Peyer's patch (tissue), 4 donors: ENCODE measurements at regions not wholly inside any gene's neighbourhood (a gene's known extent, or its start where the extent isn't known, plus 50 kb on each side); places are given as distances from the start of the nearest gene placed in this dataset.

Experiments
- DNase-seq, 3 donors: peaks; one replicate each; pipeline ENCODE4 v3.0.0-alpha.2; 2017 to 2019
- H3K27ac ChIP-seq, 4 donors: fragments of 200-600 bp; sonication (generic); one replicate each; pipeline ENCODE4 v1.5.1; 2016 to 2019
- H3K27me3 ChIP-seq, 2 donors: fragments of 200-600 bp; sonication (generic); one replicate each; pipeline ENCODE4 v1.5.1; 2019
- H3K36me3 ChIP-seq, 3 donors: fragments of 200-600 bp; sonication (generic); one replicate each; pipeline ENCODE4 v1.5.1; 2016 to 2019
- H3K4me1 ChIP-seq, 4 donors: fragments of 200-600 bp; sonication (generic); one replicate each; pipeline ENCODE4 v1.5.1; 2016 to 2019
- H3K4me3 ChIP-seq, 4 donors: fragments of 200-600 bp; sonication (generic); 1 replicate in 3 of 4; 2 replicates in 1 of 4; pipeline ENCODE4 v1.5.1; 2016 to 2019; ENCODE audit warnings: mild to moderate bottlenecking in 1 of 4
- H3K9me3 ChIP-seq, 4 donors: fragments of 200-600 bp; sonication (generic); one replicate each; pipeline ENCODE4 v1.5.1; 2016 to 2019; ENCODE audit warnings: mild to moderate bottlenecking in 1 of 4
- POLR2A ChIP-seq, 2 donors: fragments of 450-650 bp; IDR thresholded peaks; one replicate each; pipeline ENCODE4 v1.5.1; 2017; ENCODE audit warnings: antibody characterized with exemption in 2 of 2, mild to moderate bottlenecking in 2 of 2, moderate library complexity in 2 of 2
- TF ChIP-seq, protein P1 (sequence below), 6 experiments: fragments of 450-650 bp in 4 of 6; fragments of 200-600 bp in 2 of 6; sonication (generic) in 1 of 6; IDR thresholded peaks; one replicate each; pipeline ENCODE4 v1.5.1; 2017 to 2019; ENCODE audit warnings: antibody characterized with exemption in 6 of 6, mild to moderate bottlenecking in 3 of 6, moderate library complexity in 1 of 6

DNA sequence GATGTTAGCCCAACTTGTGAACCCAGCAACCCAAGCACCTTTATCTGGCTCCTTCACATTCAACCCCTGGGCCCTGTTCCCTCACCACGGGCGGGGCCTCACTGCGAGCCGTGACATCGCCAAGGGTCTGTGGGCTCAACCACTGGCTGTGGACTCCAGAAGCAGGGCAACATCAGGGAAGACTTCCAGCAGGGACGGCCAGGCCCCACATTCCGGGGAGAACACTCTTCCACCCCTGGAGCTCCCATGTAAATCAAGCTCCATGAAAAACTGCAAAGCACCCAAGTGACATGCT lies 175.3 kb downstream of the ERCC6L2 start:
- Histone ChIP-seq H3K27ac (no peak overlapping the region), H3K27me3 (no peaks in the 10 kb centered on the region), H3K9me3 (no peaks in the 10 kb centered on the region), H3K36me3 (no peaks in the 10 kb centered on the region), H3K4me3 (no peak overlapping the region), H3K4me1 (peaks cover 0 to 6% (median 0%) of the 10 kb centered on the region in 4 donors)
- TF ChIP-seq, protein P1, sequence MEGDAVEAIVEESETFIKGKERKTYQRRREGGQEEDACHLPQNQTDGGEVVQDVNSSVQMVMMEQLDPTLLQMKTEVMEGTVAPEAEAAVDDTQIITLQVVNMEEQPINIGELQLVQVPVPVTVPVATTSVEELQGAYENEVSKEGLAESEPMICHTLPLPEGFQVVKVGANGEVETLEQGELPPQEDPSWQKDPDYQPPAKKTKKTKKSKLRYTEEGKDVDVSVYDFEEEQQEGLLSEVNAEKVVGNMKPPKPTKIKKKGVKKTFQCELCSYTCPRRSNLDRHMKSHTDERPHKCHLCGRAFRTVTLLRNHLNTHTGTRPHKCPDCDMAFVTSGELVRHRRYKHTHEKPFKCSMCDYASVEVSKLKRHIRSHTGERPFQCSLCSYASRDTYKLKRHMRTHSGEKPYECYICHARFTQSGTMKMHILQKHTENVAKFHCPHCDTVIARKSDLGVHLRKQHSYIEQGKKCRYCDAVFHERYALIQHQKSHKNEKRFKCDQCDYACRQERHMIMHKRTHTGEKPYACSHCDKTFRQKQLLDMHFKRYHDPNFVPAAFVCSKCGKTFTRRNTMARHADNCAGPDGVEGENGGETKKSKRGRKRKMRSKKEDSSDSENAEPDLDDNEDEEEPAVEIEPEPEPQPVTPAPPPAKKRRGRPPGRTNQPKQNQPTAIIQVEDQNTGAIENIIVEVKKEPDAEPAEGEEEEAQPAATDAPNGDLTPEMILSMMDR (IDR thresholded peaks at IDR 0.05) = no peak
- no peak for TF ChIP-seq POLR2A (IDR thresholded peaks at IDR 0.05)
- DNase-seq = no peak

DNA sequence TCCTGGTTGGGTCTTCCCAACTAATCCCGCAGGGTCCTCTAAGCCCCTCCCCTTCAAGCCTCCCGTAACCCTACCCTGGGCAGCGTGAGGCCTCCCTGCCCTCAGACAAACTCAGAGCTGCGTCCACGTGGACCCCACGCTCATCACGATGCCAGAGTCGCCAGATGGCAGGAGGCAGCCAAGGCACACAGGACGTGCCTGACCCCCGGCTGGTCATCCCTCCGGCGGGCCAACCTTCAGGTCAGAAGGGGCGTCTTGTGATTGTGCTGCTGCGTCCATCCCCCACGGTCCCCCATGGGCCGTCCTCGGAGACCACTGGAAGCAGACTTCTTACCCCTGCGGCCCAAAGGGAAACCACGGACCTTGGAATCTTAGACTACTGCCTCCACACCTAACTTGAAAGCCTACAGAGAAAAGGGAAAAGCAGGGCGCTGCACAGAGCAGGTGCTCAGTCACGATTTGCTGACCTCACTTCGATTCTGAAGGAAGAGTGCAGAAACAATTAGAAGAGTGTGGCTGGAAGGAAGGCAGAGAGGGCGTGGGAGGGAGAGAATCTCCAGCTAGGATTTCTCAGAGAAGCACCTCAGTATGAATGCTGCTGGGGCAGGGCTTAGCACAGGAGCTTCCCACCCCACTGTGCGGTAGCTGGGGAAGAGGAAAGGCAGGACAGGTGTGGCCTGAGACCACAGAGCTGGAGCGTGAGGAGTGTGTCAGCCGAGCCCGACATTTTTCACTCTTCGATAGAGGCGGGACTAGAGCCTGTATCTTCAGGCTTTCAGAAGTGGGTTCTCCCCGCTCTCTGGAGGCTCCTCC lies 174.8 kb downstream of the ERCC6L2 start:
- no peak for DNase-seq
- no peaks in the 10 kb centered on the region for H3K27me3 ChIP-seq
- H3K36me3 ChIP-seq = no peaks in the 10 kb centered on the region
- no peak overlapping the region for H3K27ac ChIP-seq
- peaks cover 0 to 6% (median 0%) of the 10 kb centered on the region in 4 donors for H3K4me1 ChIP-seq
- no peak overlapping the region for H3K4me3 ChIP-seq
- no peaks in the 10 kb centered on the region for H3K9me3 ChIP-seq
- TF ChIP-seq POLR2A (IDR thresholded peaks at IDR 0.05) = no peak
- TF ChIP-seq, protein P1 (IDR thresholded peaks at IDR 0.05) = no peak

DNA sequence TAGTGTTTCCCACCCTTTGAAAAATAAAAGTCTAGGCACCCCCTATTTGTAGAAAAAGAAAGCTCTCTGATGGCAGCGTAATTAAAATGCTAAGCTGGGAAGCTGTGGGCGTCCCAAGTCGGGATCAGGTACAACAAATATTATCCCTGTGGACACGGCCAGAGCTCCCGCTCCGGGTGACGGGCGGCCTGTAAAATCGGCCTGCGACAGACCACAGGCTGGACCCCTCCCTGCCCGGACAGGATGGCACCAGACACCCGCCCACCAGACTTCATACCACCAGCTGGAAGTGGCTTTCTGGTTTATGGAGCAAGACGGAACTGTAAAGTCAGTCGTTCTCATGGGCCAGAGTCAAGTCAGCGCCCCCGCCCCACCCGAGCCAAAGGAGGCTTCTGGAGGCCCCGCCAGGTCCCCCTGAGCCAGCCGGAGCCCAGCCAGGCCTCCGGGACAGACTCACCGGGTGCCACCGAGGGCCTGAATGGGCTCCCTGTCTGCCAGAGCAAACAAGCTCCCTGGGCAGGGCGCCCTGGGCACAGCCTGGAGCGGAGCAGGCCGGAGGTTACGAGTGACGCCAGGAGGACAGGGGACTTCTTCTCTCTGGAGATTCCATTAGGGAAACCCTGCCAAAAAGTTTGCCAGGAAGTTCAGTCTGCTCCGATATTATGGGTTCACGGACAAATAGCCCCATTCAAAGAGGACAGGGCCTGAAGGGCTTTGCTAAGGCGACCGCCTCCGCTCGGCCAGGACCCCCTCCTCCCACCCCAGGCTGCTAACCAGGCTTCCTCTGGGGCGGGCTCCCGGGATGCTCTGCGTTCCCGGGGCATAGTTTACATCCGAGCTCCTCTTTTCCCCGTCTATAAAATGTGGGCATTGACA lies 173.7 kb downstream of the ERCC6L2 start:
- H3K36me3 ChIP-seq = no peaks in the 10 kb centered on the region
- no peak overlapping the region for H3K4me3 ChIP-seq
- H3K27ac ChIP-seq = peak overlapping the region; percentile 19 to 84 (median 48)
- no peak for DNase-seq
- H3K27me3 ChIP-seq = no peaks in the 10 kb centered on the region
- peaks cover 0 to 6% (median 0%) of the 10 kb centered on the region in 4 donors for H3K4me1 ChIP-seq
- H3K9me3 ChIP-seq = no peaks in the 10 kb centered on the region
- TF ChIP-seq, protein P1 (IDR thresholded peaks at IDR 0.05) = no peak
- no peak for TF ChIP-seq POLR2A (IDR thresholded peaks at IDR 0.05)

DNA sequence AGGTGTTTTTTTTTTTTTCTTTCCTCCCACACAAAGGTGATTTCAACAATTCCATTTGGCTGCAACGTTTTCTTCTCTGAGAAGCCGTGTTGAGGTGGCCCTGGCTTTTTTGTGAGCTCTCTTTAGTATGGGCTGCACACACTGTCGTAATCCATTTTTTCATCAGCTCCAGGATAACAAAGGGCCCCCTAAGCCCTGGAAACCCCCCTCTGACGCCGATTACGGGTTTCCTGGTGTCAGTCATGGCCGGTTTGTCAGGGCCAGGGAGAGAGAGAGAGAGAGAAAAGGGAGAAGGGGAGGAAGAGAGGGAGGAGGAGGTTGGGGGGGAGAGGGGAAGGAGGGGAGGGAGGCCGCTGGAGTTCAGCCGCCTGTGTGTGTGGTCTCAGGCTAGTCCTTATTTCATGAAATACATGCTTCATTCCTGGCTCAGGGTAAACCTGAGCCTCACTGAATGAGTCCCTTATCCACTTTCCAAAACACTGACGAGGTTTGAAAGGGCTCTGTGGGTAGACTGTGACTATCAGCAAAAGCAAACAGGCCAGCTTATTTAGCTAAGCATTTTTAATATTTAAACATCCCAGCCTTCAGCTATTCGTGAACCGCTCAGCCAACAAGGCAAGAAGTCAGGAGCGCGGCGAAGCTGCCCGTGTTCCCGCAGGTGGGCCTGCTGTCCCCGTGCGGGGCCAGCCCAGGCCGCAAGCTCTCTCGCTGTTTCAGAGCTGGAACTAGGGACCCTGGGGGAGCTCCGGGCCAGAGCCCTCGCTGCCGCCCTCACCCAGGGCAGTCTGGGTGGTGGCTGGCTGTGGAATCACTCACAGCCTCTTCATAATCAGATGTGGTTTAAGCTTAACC lies 172.8 kb downstream of the ERCC6L2 start:
- no peaks in the 10 kb centered on the region for H3K36me3 ChIP-seq
- peak overlapping the region; percentile 19 to 84 (median 48) for H3K27ac ChIP-seq
- H3K27me3 ChIP-seq = no peaks in the 10 kb centered on the region
- peaks cover 0 to 6% (median 0%) of the 10 kb centered on the region in 4 donors for H3K4me1 ChIP-seq
- TF ChIP-seq, protein P1 (IDR thresholded peaks at IDR 0.05) = no peak
- TF ChIP-seq POLR2A (IDR thresholded peaks at IDR 0.05) = no peak
- H3K9me3 ChIP-seq = no peaks in the 10 kb centered on the region
- no peak for DNase-seq
- H3K4me3 ChIP-seq = no peak overlapping the region

DNA sequence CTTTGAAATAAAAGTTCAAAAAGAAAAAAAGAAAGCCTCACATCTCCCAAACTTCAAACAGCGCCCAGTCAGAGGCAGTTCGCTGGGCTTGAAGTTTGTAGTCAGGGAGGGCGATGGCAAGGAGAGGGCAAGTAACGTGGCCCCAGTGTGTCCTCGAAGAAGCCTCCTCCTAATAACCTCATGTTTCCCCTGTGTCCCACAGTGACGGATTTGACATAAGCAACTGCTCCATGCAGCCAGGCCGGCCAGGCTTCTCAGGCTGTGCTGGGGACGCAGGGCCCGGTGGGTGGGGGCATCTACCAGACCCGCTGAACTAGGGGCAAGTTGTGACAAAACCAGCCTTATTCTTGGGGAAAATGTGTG lies 172.2 kb downstream of the ERCC6L2 start:
- no peaks in the 10 kb centered on the region for H3K9me3 ChIP-seq
- no peaks in the 10 kb centered on the region for H3K27me3 ChIP-seq
- peak overlapping the region in 3 of 4 donors; percentile 10 to 84 (median 65) for H3K27ac ChIP-seq
- TF ChIP-seq, protein P1 (IDR thresholded peaks at IDR 0.05) = no peak
- no peak for TF ChIP-seq POLR2A (IDR thresholded peaks at IDR 0.05)
- H3K36me3 ChIP-seq = no peaks in the 10 kb centered on the region
- DNase-seq = no peak
- no peak overlapping the region for H3K4me3 ChIP-seq
- H3K4me1 ChIP-seq = peaks cover 0 to 6% (median 0%) of the 10 kb centered on the region in 4 donors
